A549 (cell line): ENCODE measurements at regions not wholly inside any gene's neighbourhood (a gene's known extent, or its start where the extent isn't known, plus 50 kb on each side); places are given as distances from the start of the nearest gene placed in this dataset.

Experiments used
- ATAC-seq, 2 experiments: fragments of 200-7000 bp in 1 of 2; fragments of >200 bp in 1 of 2; cut with Nextera tagmentation in 1 of 2; cut with Tn5 transposase in 1 of 2; 3 replicates each; pipeline versions ENCODE4 v1.8.0 to v1.9.1; 2018 to 2020; ENCODE audit warnings: mild to moderate bottlenecking in 1 of 2, moderate library complexity in 1 of 2
- CTCF ChIA-PET: fragments of 300-600 bp; sonication (Branson Sonifier 250); formaldehyde crosslinking; extraction: SDS; loops from one replicate; lab custom pipeline; 2021; ENCODE audit warnings: antibody characterized with exemption, inconsistent platforms; lab: Yijun Ruan, JAX
- POLR2A ChIA-PET: fragments of 350-600 bp; formaldehyde crosslinking; extraction: SDS; loops from one replicate; lab custom pipeline; 2021; ENCODE audit warnings: antibody characterized with exemption, inconsistent platforms; lab: Yijun Ruan, JAX
- DNase-seq, 2 experiments: peaks; one replicate each; pipeline versions ENCODE4 v3.0.0 to v3.0.0-alpha.2; 2011 to 2016; ENCODE audit warnings: low read depth in 1 of 2, low spot score in 1 of 2
- FAIRE-seq: peaks from 2 replicates; lab custom pipeline; 2011; peaks lifted over from hg19 to GRCh38; lab: Jason Lieb, UNC
- H3K27ac ChIP-seq, 2 experiments: fragments of >200 bp; sonication (Bioruptor Twin); formaldehyde crosslinking; 3 replicates each; pipeline ENCODE4 v1.5.1; 2016 to 2017
- H3K4me1 ChIP-seq: fragments of >200 bp; sonication (Bioruptor Twin); formaldehyde crosslinking; 3 replicates; pipeline ENCODE4 v1.6.1; 2016
- H3K4me2 ChIP-seq: fragments of >200 bp; sonication (Bioruptor Twin); formaldehyde crosslinking; 3 replicates; pipeline ENCODE4 v1.6.1; 2016
- H3K4me3 ChIP-seq: fragments of >200 bp; sonication (Bioruptor Twin); formaldehyde crosslinking; 3 replicates; pipeline ENCODE4 v1.5.1; 2016
- H3K9me3 ChIP-seq: fragments of >200 bp; sonication (Bioruptor Twin); formaldehyde crosslinking; 3 replicates; pipeline ENCODE4 v1.6.1; 2016
- BHLHE40 ChIP-seq: IDR thresholded peaks from 2 replicates; pipeline ENCODE4 v1.6.1; 2012; ENCODE audit warnings: low read depth, low read length, inconsistent platforms
- ESRRA ChIP-seq: fragments of 150-350 bp; IDR thresholded peaks from 2 replicates; pipeline ENCODE4 v1.6.1; 2014; ENCODE audit warnings: mild to moderate bottlenecking, low read length, borderline replicate concordance
- FOSB ChIP-seq: fragments of 250-450 bp; sonication (Bioruptor Pico); IDR thresholded peaks from 2 replicates; pipeline ENCODE4 v1.5.0; 2020; ENCODE audit warnings: mild to moderate bottlenecking, moderate library complexity
- GATA3 ChIP-seq: IDR thresholded peaks from 2 replicates; pipeline ENCODE4 v1.6.1; 2012; ENCODE audit warnings: borderline replicate concordance
- HDAC2 ChIP-seq: fragments of 200-600 bp; sonication (generic); IDR thresholded peaks from 2 replicates; pipeline ENCODE4 v1.6.1; 2016
- HOXA7 ChIP-seq: fragments of 250-450 bp; sonication (Bioruptor Pico); IDR thresholded peaks from 2 replicates; pipeline ENCODE4 v1.5.0; 2020; ENCODE audit warnings: mild to moderate bottlenecking, moderate library complexity
- HOXB5 ChIP-seq: fragments of 250-450 bp; sonication (Bioruptor Pico); IDR thresholded peaks from 2 replicates; pipeline ENCODE4 v1.5.0; 2020; ENCODE audit warnings: mild to moderate bottlenecking, moderate library complexity
- KDM1A ChIP-seq: fragments of 200-600 bp; sonication (generic); IDR thresholded peaks from 2 replicates; pipeline ENCODE4 v1.6.1; 2016; ENCODE audit warnings: low read depth, mild to moderate bottlenecking
- MAFK ChIP-seq: fragments of 450-650 bp; IDR thresholded peaks from 2 replicates; pipeline ENCODE4 v1.6.1; 2014; ENCODE audit not compliant: partially characterized antibody
- MYC ChIP-seq: IDR thresholded peaks from 2 replicates; pipeline ENCODE4 v1.6.1; 2012; ENCODE audit warnings: mild to moderate bottlenecking, inconsistent platforms, low read length, improper control_type of control experiment, borderline replicate concordance
- NPAS2 ChIP-seq: fragments of 250-450 bp; sonication (Bioruptor Pico); IDR thresholded peaks from 2 replicates; pipeline ENCODE4 v1.8.0; 2022; ENCODE audit warnings: mild to moderate bottlenecking, moderate library complexity, borderline replicate concordance
- NR3C1 ChIP-seq: fragments of >200 bp; sonication (Bioruptor Twin); formaldehyde crosslinking; IDR thresholded peaks from 3 replicates; pipeline ENCODE4 v1.6.1; 2017
- PBX3 ChIP-seq: IDR thresholded peaks from 2 replicates; pipeline ENCODE4 v1.6.1; 2012
- POLR2AphosphoS2 ChIP-seq: conservative IDR thresholded peaks from 2 replicates; pipeline ENCODE4 v1.6.1; 2012; ENCODE audit warnings: low read length, improper control_type of control experiment, inconsistent platforms
- RAD21 ChIP-seq, 2 experiments: fragments of >200 bp in 1 of 2; sonication (Bioruptor Twin) in 1 of 2; formaldehyde crosslinking in 1 of 2; IDR thresholded peaks in 1 of 2; conservative IDR thresholded peaks in 1 of 2; 2 replicates in 1 of 2; 3 replicates in 1 of 2; pipeline ENCODE4 v1.6.1; 2012 to 2018; ENCODE audit warnings: inconsistent platforms in 1 of 2
- RCOR1 ChIP-seq: fragments of 150-350 bp; IDR thresholded peaks from 2 replicates; pipeline ENCODE4 v1.6.1; 2014; ENCODE audit warnings: antibody characterized with exemption, low read length, low read depth
- RFX5 ChIP-seq: fragments of 450-650 bp; IDR thresholded peaks from 2 replicates; pipeline ENCODE4 v1.7.1; 2014; ENCODE audit warnings: antibody characterized with exemption, mild to moderate bottlenecking, moderate library complexity
- SMC3 ChIP-seq: fragments of >200 bp; sonication (Bioruptor Twin); formaldehyde crosslinking; IDR thresholded peaks from 3 replicates; pipeline ENCODE4 v1.6.1; 2018; ENCODE audit warnings: inconsistent platforms
- SREBF2 ChIP-seq: fragments of 450-650 bp; IDR thresholded peaks from 2 replicates; pipeline ENCODE4 v1.6.1; 2014; ENCODE audit warnings: mild to moderate bottlenecking, moderate library complexity
- TFCP2L1 ChIP-seq: fragments of 250-450 bp; sonication (Bioruptor Pico); IDR thresholded peaks from 2 replicates; pipeline ENCODE4 v1.5.0; 2021; ENCODE audit warnings: mild to moderate bottlenecking
- TP53 ChIP-seq: fragments of 250-450 bp; sonication (Bioruptor Pico); IDR thresholded peaks from 2 replicates; pipeline ENCODE4 v1.5.0; 2021; ENCODE audit warnings: mild to moderate bottlenecking, moderate library complexity
- WGBS: methylation state at CpG from one replicate; pipeline ENCODE4 v1.1.6; 2017; ENCODE audit errors: missing lambda C conversion rate; 5-methylcytosine and 5-hydroxymethylcytosine counted together
- TF ChIP-seq, protein P1 (sequence below): fragments of >200 bp; sonication (Bioruptor Twin); formaldehyde crosslinking; IDR thresholded peaks from 3 replicates; pipeline ENCODE4 v1.6.1; 2016
- TF ChIP-seq, protein P2 (sequence below): fragments of 250-450 bp; sonication (Bioruptor Pico); IDR thresholded peaks from 2 replicates; pipeline ENCODE4 v1.5.0; 2020; ENCODE audit warnings: low read depth, mild to moderate bottlenecking, moderate library complexity

- peak overlapping the region; percentile 99 to 100 for H3K27ac ChIP-seq
- TF ChIP-seq SREBF2: no peak
- no peak for TF ChIP-seq NPAS2 (CRISPR knock-in tag)
- TF ChIP-seq, protein P1, sequence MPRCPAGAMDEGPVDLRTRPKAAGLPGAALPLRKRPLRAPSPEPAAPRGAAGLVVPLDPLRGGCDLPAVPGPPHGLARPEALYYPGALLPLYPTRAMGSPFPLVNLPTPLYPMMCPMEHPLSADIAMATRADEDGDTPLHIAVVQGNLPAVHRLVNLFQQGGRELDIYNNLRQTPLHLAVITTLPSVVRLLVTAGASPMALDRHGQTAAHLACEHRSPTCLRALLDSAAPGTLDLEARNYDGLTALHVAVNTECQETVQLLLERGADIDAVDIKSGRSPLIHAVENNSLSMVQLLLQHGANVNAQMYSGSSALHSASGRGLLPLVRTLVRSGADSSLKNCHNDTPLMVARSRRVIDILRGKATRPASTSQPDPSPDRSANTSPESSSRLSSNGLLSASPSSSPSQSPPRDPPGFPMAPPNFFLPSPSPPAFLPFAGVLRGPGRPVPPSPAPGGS: no peak
- TF ChIP-seq POLR2AphosphoS2: no peak
- H3K4me2 ChIP-seq: no peak overlapping the region
- ChIA-PET CTCF (interaction anchor here (0.6 kb wide), 1 partner anchor 260 kb away, joined by 3 read pairs; no protein-coding TSS in a partner anchor), POLR2A (no interaction called here)
- ATAC-seq: no peak
- no peak for DNase-seq
- no peak for FAIRE-seq
- peaks cover 50% of the 10 kb centered on the region for H3K4me1 ChIP-seq
- H3K9me3 ChIP-seq: peaks cover 22% of the 10 kb centered on the region
- H3K4me3 ChIP-seq: no peak overlapping the region
Measured at GRCh38 chr4:74651198-74651597, 143.1 kb downstream of the BTC start.

DNA sequence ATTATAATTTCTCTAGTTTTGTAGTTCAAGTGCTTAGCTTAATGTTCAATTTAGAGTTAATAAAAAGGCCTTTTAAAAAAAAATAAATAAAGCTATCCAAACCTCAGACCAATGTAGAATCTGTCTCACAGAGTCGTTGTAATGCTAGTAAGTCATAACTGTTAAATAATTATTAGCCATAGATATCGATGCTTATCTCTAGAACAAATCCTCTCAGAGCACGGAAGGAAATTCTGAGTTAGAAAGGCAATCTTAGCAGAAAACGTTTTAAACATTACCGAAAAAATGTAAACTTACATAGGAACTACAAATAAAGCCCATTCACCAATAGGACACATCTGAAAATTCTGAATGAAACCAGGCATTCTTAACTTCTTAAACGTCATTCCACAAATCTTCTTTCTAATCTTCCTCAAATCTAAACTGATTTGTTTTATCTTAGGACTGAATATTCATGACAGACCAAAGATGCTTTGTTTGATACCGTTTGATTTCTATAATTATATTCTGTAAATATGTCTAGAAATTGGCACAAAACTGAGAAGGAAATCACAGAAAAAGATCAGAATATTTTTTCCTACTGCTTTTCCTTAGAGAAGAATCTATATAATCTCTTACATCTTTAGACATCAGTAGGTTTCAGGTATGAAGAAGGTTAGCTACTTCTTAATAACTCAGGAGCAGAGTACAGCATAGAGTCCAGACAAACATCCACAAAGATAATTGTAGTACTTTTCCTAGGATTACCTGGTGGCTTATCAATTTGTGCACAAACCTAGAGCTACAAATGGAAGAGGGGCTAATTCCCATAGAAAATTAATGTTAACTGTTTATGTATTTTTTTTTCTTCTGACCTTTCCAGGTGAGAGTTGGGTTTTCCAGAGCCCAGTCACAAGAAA, 140.7 kb downstream of the BTC start:
- DNase-seq (no peak), FAIRE-seq (no peak), ATAC-seq (peak; percentile 36 to 52; a peak in 5 of 6 replicates)

GRCh38 chr4:74654230-74654681, 140.1 kb downstream of the BTC start:
- 2% methylated on average over 8 of the region's 8 CpGs for WGBS
- peak overlapping the region; percentile 24; the same call in 1 of the 3 replicates for H3K4me3 ChIP-seq
- H3K4me1 ChIP-seq: peaks cover 60% of the 10 kb centered on the region
- CTCF ChIA-PET: interaction anchor here (0.7 to 2.0 kb wide), 8 partner anchors 11 to 334 kb away, joined by 3 to 5 read pairs (median 4); no protein-coding TSS in a partner anchor
- peak overlapping the region; percentile 99 to 100 for H3K27ac ChIP-seq
- H3K9me3 ChIP-seq: peaks cover 1% of the 10 kb centered on the region; the same call in 1 of the 3 replicates
- peak overlapping the region; percentile 72 for H3K4me2 ChIP-seq
- DNase-seq (peak; percentile 59 to 99), ATAC-seq (peak; percentile 95 to 96), FAIRE-seq (peak; percentile 97)
- POLR2A ChIA-PET: interaction anchor here (0.7 to 1.9 kb wide), 10 partner anchors 14 to 289 kb away, joined by 3 to 15 read pairs (median 5); partner anchors contain the start of genes AREG and EREG
- no peak for TF ChIP-seq NR3C1
- TF ChIP-seq GATA3: peak; percentile 100
- peak; percentile 54; the same call in 1 of the 2 replicates for TF ChIP-seq HOXB5 (CRISPR knock-in tag)
- no peak for TF ChIP-seq ESRRA
- no peak for TF ChIP-seq TP53 (CRISPR knock-in tag)
- TF ChIP-seq FOSB: no peak
- TF ChIP-seq MAFK: peak; percentile 89
- no peak for TF ChIP-seq KDM1A
- no peak; the same call in 1 of the 2 replicates for TF ChIP-seq MYC
- TF ChIP-seq BHLHE40: peak; percentile 18; the same call in 1 of the 2 replicates
- TF ChIP-seq PBX3: peak; percentile 87
- peak; percentile 59 to 70 for TF ChIP-seq RAD21 (conservative IDR thresholded peaks at IDR 0.05 in 1 of 2, IDR thresholded peaks at IDR 0.05 in 1 of 2)
- peak; percentile 61; the same call in 2 of the 3 replicates for TF ChIP-seq SMC3
- no peak for TF ChIP-seq RFX5
- TF ChIP-seq RCOR1: no peak

More for the DNA sequence above, 140.7 kb downstream of the BTC start:
- POLR2A ChIA-PET: interaction anchor here (0.5 to 1.9 kb wide), 10 partner anchors 14 to 288 kb away, joined by 3 to 15 read pairs (median 5); partner anchors contain the start of genes AREG and EREG
- CTCF ChIA-PET: interaction anchor here (0.7 to 2.0 kb wide), 7 partner anchors 11 to 333 kb away, joined by 3 to 5 read pairs (median 3); no protein-coding TSS in a partner anchor
- Histone ChIP-seq H3K27ac (peak overlapping the region; percentile 99 to 100), H3K4me2 (peak overlapping the region; percentile 72), H3K9me3 (peaks cover 7% of the 10 kb centered on the region; the same call in 1 of the 3 replicates), H3K4me3 (peak overlapping the region; percentile 24; the same call in 2 of the 3 replicates), H3K4me1 (peaks cover 64% of the 10 kb centered on the region)
- TF ChIP-seq TFCP2L1 (CRISPR knock-in tag): peak; percentile 79; the same call in 1 of the 2 replicates
- TF ChIP-seq MAFK: no peak
- peak; percentile 87 for TF ChIP-seq FOSB
- peak; percentile 38 for TF ChIP-seq HOXA7 (CRISPR knock-in tag)
- no peak for TF ChIP-seq PBX3
- TF ChIP-seq, protein P2, sequence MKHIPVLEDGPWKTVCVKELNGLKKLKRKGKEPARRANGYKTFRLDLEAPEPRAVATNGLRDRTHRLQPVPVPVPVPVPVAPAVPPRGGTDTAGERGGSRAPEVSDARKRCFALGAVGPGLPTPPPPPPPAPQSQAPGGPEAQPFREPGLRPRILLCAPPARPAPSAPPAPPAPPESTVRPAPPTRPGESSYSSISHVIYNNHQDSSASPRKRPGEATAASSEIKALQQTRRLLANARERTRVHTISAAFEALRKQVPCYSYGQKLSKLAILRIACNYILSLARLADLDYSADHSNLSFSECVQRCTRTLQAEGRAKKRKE: 0 out of 2 replicates have a peak, but pooled peaks have one; percentile 5
- no peak for TF ChIP-seq HDAC2
- TF ChIP-seq, protein P1: no peak
- WGBS: 2% methylated on average over 7 of the region's 7 CpGs
